HCT116 (cell line): ENCODE measurements at regions not wholly inside any gene's neighbourhood (a gene's known extent, or its start where the extent isn't known, plus 50 kb on each side); places are given as distances from the start of the nearest gene placed in this dataset.

ENCODE experiments used
- CBX3 ChIP-seq: IDR thresholded peaks from 2 replicates; pipeline ENCODE4 v1.6.1; 2012; ENCODE audit warnings: low read depth
- EGR1 ChIP-seq: IDR thresholded peaks from 2 replicates; pipeline ENCODE4 v1.6.1; 2012; ENCODE audit warnings: low read depth
- EZH2 ChIP-seq: fragments of 200-600 bp; sonication (generic); IDR thresholded peaks from 2 replicates; pipeline ENCODE4 v1.6.1; 2017; ENCODE audit warnings: antibody characterized with exemption, mixed run types
- EZH2phosphoT487 ChIP-seq: fragments of 200-600 bp; IDR thresholded peaks from 2 replicates; pipeline ENCODE4 v1.6.1; 2018; ENCODE audit warnings: antibody characterized with exemption, borderline replicate concordance
- JUND ChIP-seq: IDR thresholded peaks from 2 replicates; pipeline ENCODE4 v1.6.1; 2012
- POLR2A ChIP-seq: IDR thresholded peaks from 2 replicates; pipeline ENCODE4 v1.7.0; 2011; ENCODE audit warnings: borderline replicate concordance; ENCODE audit not compliant: insufficient read depth, insufficient read length; ENCODE audit errors: extremely low read depth
- RAD21 ChIP-seq: IDR thresholded peaks from 2 replicates; pipeline ENCODE4 v1.6.1; 2012; ENCODE audit warnings: low read depth, mild to moderate bottlenecking
- SRF ChIP-seq: IDR thresholded peaks from 2 replicates; pipeline ENCODE4 v1.6.1; 2012; ENCODE audit warnings: low read depth
- TCF7L2 ChIP-seq: IDR thresholded peaks from 2 replicates; pipeline ENCODE4 v1.7.0; 2011; ENCODE audit warnings: borderline replicate concordance, inconsistent platforms; ENCODE audit not compliant: insufficient read depth, insufficient read length; ENCODE audit errors: extremely low read depth
- ZFX ChIP-seq: fragments of 450-650 bp; IDR thresholded peaks from 2 replicates; pipeline ENCODE4 v1.6.1; 2017
- ZNF274 ChIP-seq: fragments of 200-500 bp; sonication (Bioruptor generic); IDR thresholded peaks from 2 replicates; pipeline ENCODE4 v1.6.1; 2014; ENCODE audit warnings: mild to moderate bottlenecking, low read depth, low read length, inconsistent platforms
- TF ChIP-seq, protein P1 (sequence below), 3 experiments: fragments of 200-600 bp in 1 of 3; sonication (generic) in 1 of 3; IDR thresholded peaks in 2 of 3; conservative IDR thresholded peaks in 1 of 3; 2 replicates each; pipeline ENCODE4 v1.5.1; 2012 to 2017; ENCODE audit warnings: low read depth in 2 of 3, low read length in 2 of 3, antibody characterized with exemption in 1 of 3, borderline replicate concordance in 1 of 3, control low read depth in 1 of 3, mild to moderate bottlenecking in 1 of 3, mixed read lengths in 1 of 3, mixed run types in 1 of 3, moderate library complexity in 1 of 3; ENCODE audit not compliant: insufficient read depth in 1 of 3
- TF ChIP-seq, protein P2 (sequence below): IDR thresholded peaks from 2 replicates; pipeline ENCODE4 v1.6.1; 2012

DNA sequence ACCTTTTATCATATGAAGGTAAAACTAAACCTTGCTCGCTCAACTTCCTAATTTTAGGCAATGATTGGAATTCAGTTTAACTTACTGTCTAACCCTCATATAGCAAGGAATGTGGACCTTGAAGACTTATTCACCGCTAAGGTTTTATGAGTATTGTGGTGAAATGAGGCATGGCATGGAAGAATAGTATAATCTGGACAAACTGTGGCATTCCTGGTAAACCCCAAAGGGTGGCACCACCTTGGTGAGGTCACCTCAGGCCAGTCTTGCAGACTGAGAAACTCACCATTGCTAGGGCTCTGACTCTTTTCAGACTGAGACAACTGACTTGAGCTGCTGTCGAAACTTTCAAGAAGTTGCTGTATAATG, 51.1 kb upstream of the EHBP1 start:
- TF ChIP-seq, protein P1, sequence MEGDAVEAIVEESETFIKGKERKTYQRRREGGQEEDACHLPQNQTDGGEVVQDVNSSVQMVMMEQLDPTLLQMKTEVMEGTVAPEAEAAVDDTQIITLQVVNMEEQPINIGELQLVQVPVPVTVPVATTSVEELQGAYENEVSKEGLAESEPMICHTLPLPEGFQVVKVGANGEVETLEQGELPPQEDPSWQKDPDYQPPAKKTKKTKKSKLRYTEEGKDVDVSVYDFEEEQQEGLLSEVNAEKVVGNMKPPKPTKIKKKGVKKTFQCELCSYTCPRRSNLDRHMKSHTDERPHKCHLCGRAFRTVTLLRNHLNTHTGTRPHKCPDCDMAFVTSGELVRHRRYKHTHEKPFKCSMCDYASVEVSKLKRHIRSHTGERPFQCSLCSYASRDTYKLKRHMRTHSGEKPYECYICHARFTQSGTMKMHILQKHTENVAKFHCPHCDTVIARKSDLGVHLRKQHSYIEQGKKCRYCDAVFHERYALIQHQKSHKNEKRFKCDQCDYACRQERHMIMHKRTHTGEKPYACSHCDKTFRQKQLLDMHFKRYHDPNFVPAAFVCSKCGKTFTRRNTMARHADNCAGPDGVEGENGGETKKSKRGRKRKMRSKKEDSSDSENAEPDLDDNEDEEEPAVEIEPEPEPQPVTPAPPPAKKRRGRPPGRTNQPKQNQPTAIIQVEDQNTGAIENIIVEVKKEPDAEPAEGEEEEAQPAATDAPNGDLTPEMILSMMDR (IDR thresholded peaks at IDR 0.05 in 2 of 3, conservative IDR thresholded peaks at IDR 0.05 in 1 of 3; ENCODE audit: borderline replicate concordance in 1 of 3, insufficient read depth in 1 of 3, low read depth in 2 of 3, low read length in 2 of 3) = no peak
- no peak for TF ChIP-seq POLR2A
- TF ChIP-seq EZH2 = no peak
- TF ChIP-seq SRF = no peak
- no peak for TF ChIP-seq JUND
- no peak for TF ChIP-seq RAD21
- TF ChIP-seq ZNF274 = no peak
- TF ChIP-seq, protein P2, sequence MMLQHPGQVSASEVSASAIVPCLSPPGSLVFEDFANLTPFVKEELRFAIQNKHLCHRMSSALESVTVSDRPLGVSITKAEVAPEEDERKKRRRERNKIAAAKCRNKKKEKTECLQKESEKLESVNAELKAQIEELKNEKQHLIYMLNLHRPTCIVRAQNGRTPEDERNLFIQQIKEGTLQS = no peak
- TF ChIP-seq EGR1 = no peak
- no peak for TF ChIP-seq TCF7L2
- no peak for TF ChIP-seq ZFX
- no peak for TF ChIP-seq CBX3
- no peak for TF ChIP-seq EZH2phosphoT487
